Lung (tissue), 11 donors: ENCODE measurements at regions not wholly inside any gene's neighbourhood (a gene's known extent, or its start where the extent isn't known, plus 50 kb on each side); places are given as distances from the start of the nearest gene placed in this dataset.
A peak's percentile ranks its signal among the peaks of the same experiment; 100 is the strongest.

ENCODE experiments used
- ATAC-seq: fragments of 200-7000 bp; cut with Tn5 transposase; one replicate; pipeline ENCODE4 v1.9.1; 2020; ENCODE audit warnings: moderate number of reproducible peaks; ENCODE audit not compliant: insufficient read depth, low FRiP score
- DNase-seq, 3 donors: peaks; one replicate each; pipeline ENCODE4 v3.0.0-alpha.2; 2013 to 2017
- H3K27ac ChIP-seq, 2 donors: one replicate each; pipeline ENCODE4 v1.5.1; 2013; ENCODE audit warnings: mild to moderate bottlenecking in 2 of 2, moderate library complexity in 2 of 2, control low read depth in 1 of 2, inconsistent platforms in 1 of 2, low read depth in 1 of 2, low read length in 1 of 2
- H3K27me3 ChIP-seq, 3 donors: one replicate each; pipeline ENCODE4 v1.5.1; 2013; ENCODE audit warnings: low read length in 2 of 3; ENCODE audit not compliant: control insufficient read depth in 3 of 3, insufficient read depth in 3 of 3
- H3K36me3 ChIP-seq, 4 donors: one replicate each; pipeline ENCODE4 v1.5.1; 2013; ENCODE audit warnings: low read length in 4 of 4, mild to moderate bottlenecking in 1 of 4, moderate library complexity in 1 of 4; ENCODE audit not compliant: control insufficient read depth in 4 of 4, insufficient read depth in 4 of 4
- H3K4me1 ChIP-seq, 5 donors: one replicate each; pipeline ENCODE4 v1.5.1; 2013; ENCODE audit warnings: low read length in 5 of 5, mild to moderate bottlenecking in 2 of 5, moderate library complexity in 1 of 5; ENCODE audit not compliant: control insufficient read depth in 5 of 5, insufficient read depth in 5 of 5
- H3K4me3 ChIP-seq: one replicate; pipeline ENCODE4 v1.5.1; 2013; ENCODE audit warnings: mild to moderate bottlenecking, control low read depth, moderate library complexity
- H3K9ac ChIP-seq, 2 donors: one replicate each; pipeline ENCODE4 v1.5.1; 2013; ENCODE audit warnings: low read length in 2 of 2, control low read depth in 1 of 2; ENCODE audit not compliant: insufficient read depth in 1 of 2
- H3K9me3 ChIP-seq, 4 donors: one replicate each; pipeline ENCODE4 v1.5.1; 2013; ENCODE audit warnings: low read length in 3 of 4, mild to moderate bottlenecking in 1 of 4, moderate library complexity in 1 of 4; ENCODE audit not compliant: control insufficient read depth in 4 of 4, insufficient read depth in 3 of 4
- CTCF ChIP-seq: IDR thresholded peaks from 2 replicates; pipeline ENCODE4 v1.5.1; 2012; ENCODE audit warnings: mild to moderate bottlenecking; ENCODE audit errors: control extremely low read depth, extremely low read depth
- WGBS, 2 donors: extraction: QIAGEN DNeasy Blood & Tissue Kit; methylation state at CpG; one replicate each; pipeline ENCODE4 v1.1.7; 2013; 5-methylcytosine and 5-hydroxymethylcytosine counted together
- donor health status: control.
- donor health status: control.
- donor health status: Bipolar disorder and iron deficiency.
- donor health status: healthy.
- donor health status: DM: yes; HTN: yes; CAD: no.

GRCh38 chr1:192002063-192002462 lies 156.2 kb upstream of the RGS18 start:
- 90 to 91% methylated on average over 3 of the region's 3 CpGs for WGBS, 2 donors
- Histone ChIP-seq H3K9me3 (no peaks in the 10 kb centered on the region), H3K27me3 (no peaks in the 10 kb centered on the region), H3K27ac (no peak overlapping the region), H3K9ac (no peak overlapping the region), H3K4me1 (no peaks in the 10 kb centered on the region), H3K4me3 (no peak overlapping the region), H3K36me3 (no peaks in the 10 kb centered on the region)
- no peak for TF ChIP-seq CTCF
- ATAC-seq: no peak
- no peak for DNase-seq

- no peak overlapping the region for H3K27ac ChIP-seq
- 93 to 97% methylated on average over 5 of the region's 5 CpGs for WGBS, 2 donors
- no peaks in the 10 kb centered on the region for H3K4me1 ChIP-seq
- no peaks in the 10 kb centered on the region for H3K9me3 ChIP-seq
- no peak overlapping the region for H3K4me3 ChIP-seq
- no peaks in the 10 kb centered on the region for H3K36me3 ChIP-seq
- H3K27me3 ChIP-seq: no peaks in the 10 kb centered on the region
- ATAC-seq (no peak), DNase-seq (peak in 1 of 3 donors; percentile 36)
- no peak overlapping the region for H3K9ac ChIP-seq
- no peak for TF ChIP-seq CTCF
Observed at GRCh38 chr1:192003295-192004077, 154.8 kb upstream of the RGS18 start.

GRCh38 chr1:192005976-192006375 lies 152.3 kb upstream of the RGS18 start:
- 80 to 92% methylated on average over 3 of the region's 3 CpGs for WGBS, 2 donors
- H3K9me3 ChIP-seq: no peaks in the 10 kb centered on the region

More at GRCh38 chr1:192005976-192006375, 152.3 kb upstream of the RGS18 start:
- H3K36me3 ChIP-seq: no peaks in the 10 kb centered on the region
- DNase-seq (no peak), ATAC-seq (no peak)
- no peak overlapping the region for H3K27ac ChIP-seq
- no peaks in the 10 kb centered on the region for H3K4me1 ChIP-seq
- no peak overlapping the region for H3K4me3 ChIP-seq
- TF ChIP-seq CTCF: no peak
- no peak overlapping the region for H3K9ac ChIP-seq
- H3K27me3 ChIP-seq: no peaks in the 10 kb centered on the region
